ENCODE measurements at regions not wholly inside any gene's neighbourhood (a gene's known extent, or its start where the extent isn't known, plus 50 kb on each side); places are given as distances from the start of the nearest gene placed in this dataset.

DNA sequence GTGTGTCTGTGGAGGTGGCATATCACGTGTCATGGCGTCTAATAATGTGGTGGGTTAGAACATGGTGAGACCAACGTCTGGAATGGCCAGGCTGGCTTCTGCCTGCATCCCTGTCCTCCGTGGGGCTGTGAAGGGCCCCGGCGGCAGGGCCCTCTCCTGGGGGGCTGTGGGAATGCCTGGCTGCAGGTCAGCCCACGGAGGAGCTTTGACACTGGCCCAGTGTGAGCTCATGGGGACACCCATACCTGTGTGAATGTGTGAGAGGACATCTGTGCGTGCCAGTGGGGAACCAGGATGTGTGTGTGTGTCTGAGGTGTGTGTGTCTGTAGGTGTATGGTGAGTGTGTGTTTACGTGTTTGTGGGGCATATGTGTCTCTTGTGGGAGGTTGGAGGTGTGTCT lies 300.1 kb downstream of the TEX29 start:
- intact Hi-C loops (cut with DNase I) = no loop called here
- TF ChIP-seq POLR2A (IDR thresholded peaks at IDR 0.05) = no peak
- TF ChIP-seq, protein P1, sequence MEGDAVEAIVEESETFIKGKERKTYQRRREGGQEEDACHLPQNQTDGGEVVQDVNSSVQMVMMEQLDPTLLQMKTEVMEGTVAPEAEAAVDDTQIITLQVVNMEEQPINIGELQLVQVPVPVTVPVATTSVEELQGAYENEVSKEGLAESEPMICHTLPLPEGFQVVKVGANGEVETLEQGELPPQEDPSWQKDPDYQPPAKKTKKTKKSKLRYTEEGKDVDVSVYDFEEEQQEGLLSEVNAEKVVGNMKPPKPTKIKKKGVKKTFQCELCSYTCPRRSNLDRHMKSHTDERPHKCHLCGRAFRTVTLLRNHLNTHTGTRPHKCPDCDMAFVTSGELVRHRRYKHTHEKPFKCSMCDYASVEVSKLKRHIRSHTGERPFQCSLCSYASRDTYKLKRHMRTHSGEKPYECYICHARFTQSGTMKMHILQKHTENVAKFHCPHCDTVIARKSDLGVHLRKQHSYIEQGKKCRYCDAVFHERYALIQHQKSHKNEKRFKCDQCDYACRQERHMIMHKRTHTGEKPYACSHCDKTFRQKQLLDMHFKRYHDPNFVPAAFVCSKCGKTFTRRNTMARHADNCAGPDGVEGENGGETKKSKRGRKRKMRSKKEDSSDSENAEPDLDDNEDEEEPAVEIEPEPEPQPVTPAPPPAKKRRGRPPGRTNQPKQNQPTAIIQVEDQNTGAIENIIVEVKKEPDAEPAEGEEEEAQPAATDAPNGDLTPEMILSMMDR (IDR thresholded peaks at IDR 0.05) = no peak
- Histone ChIP-seq H3K4me3 (replicated peaks in 1 of 3) (no peak overlapping the region), H3K27ac (no peak overlapping the region), H3K27me3 (no peaks in the 10 kb centered on the region), H3K36me3 (no peaks in the 10 kb centered on the region), H3K4me1 (no peaks in the 10 kb centered on the region), H3K9me3 (no peaks in the 10 kb centered on the region)
- DNase-seq = no peak
- 85 to 91% methylated on average over 9 of the region's 9 CpGs for WGBS, 2 donors

- WGBS, 2 donors = 90 to 91% methylated on average over 5 of the region's 5 CpGs
- TF ChIP-seq, protein P1 (IDR thresholded peaks at IDR 0.05) = no peak
- no peak for TF ChIP-seq POLR2A (IDR thresholded peaks at IDR 0.05)
- H3K9me3 ChIP-seq = no peaks in the 10 kb centered on the region
- no peaks in the 10 kb centered on the region for H3K27me3 ChIP-seq
- no peaks in the 10 kb centered on the region for H3K4me1 ChIP-seq
- DNase-seq = no peak
- no peak overlapping the region for H3K4me3 ChIP-seq (replicated peaks in 1 of 3)
- no peak overlapping the region for H3K27ac ChIP-seq
- intact Hi-C loops (cut with DNase I) = no loop called here
- H3K36me3 ChIP-seq = no peaks in the 10 kb centered on the region
These were observed 300.7 kb downstream of the TEX29 start for GRCh38 chr13:111621164-111621563.

DNA sequence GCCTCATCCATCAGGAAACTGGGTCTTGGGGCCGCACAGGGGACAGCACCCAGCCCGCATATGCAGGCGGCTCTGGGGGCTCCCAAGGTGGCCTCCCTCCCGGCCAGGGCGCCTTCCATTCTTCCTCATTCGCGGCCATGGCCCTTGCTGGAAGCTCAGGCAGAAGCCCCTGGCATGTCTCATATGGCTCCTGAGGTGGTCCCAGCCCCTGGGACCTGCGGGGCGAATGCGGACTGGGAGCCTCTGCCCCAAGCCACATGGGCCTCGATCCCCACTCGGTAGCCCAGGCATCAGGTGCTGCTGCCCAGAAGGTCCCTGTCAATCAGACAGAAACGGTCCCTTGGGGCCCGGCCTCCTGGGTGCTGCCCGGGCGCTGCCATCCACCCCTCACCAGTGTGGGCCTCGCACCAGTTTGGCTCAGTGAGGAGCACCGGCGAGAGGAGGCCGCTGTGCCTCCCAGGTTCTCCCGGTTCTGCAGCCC lies 301.6 kb downstream of the TEX29 start:
- Histone ChIP-seq H3K27me3 (no peaks in the 10 kb centered on the region), H3K4me3 (replicated peaks in 1 of 3) (no peak overlapping the region), H3K36me3 (no peaks in the 10 kb centered on the region), H3K4me1 (no peaks in the 10 kb centered on the region), H3K9me3 (no peaks in the 10 kb centered on the region), H3K27ac (no peak overlapping the region)
- TF ChIP-seq POLR2A (IDR thresholded peaks at IDR 0.05) = no peak
- TF ChIP-seq, protein P1 (IDR thresholded peaks at IDR 0.05) = no peak
- intact Hi-C loops (cut with DNase I) = no loop called here
- 90% methylated on average over 2 to 16 of the region's 21 CpGs for WGBS, 2 donors
- no peak for DNase-seq

- DNase-seq = no peak
- TF ChIP-seq POLR2A (IDR thresholded peaks at IDR 0.05) = no peak
- TF ChIP-seq, protein P1 (IDR thresholded peaks at IDR 0.05) = no peak
- 90 to 94% methylated on average over 20 of the region's 20 CpGs for WGBS, 2 donors
- no peaks in the 10 kb centered on the region for H3K27me3 ChIP-seq
- no peak overlapping the region for H3K27ac ChIP-seq
- H3K36me3 ChIP-seq = no peaks in the 10 kb centered on the region
- intact Hi-C loops (cut with DNase I) = no loop called here
- H3K4me1 ChIP-seq = no peaks in the 10 kb centered on the region
- H3K9me3 ChIP-seq = no peaks in the 10 kb centered on the region
- no peak overlapping the region for H3K4me3 ChIP-seq (replicated peaks in 1 of 3)
These were observed 302.8 kb downstream of the TEX29 start for GRCh38 chr13:111623208-111623607.

GRCh38 chr13:111623743-111624505 lies 303.5 kb downstream of the TEX29 start:
- H3K27me3 ChIP-seq = no peaks in the 10 kb centered on the region
- H3K36me3 ChIP-seq = no peaks in the 10 kb centered on the region
- intact Hi-C loops (cut with DNase I) = no loop called here
- H3K4me3 ChIP-seq (replicated peaks in 1 of 3) = no peak overlapping the region
- no peak overlapping the region for H3K27ac ChIP-seq
- TF ChIP-seq, protein P1 (IDR thresholded peaks at IDR 0.05) = no peak
- no peak for TF ChIP-seq POLR2A (IDR thresholded peaks at IDR 0.05)
- no peaks in the 10 kb centered on the region for H3K4me1 ChIP-seq
- H3K9me3 ChIP-seq = no peaks in the 10 kb centered on the region
- 89 to 93% methylated on average over 28 of the region's 28 CpGs for WGBS, 2 donors
- DNase-seq = no peak
